Midbrain (tissue), 1 donor: ENCODE measurements at regions not wholly inside any gene's neighbourhood (a gene's known extent, or its start where the extent isn't known, plus 50 kb on each side); places are given as distances from the start of the nearest gene placed in this dataset.
"Not testable (repeated sequence)": the region's sequence is repeated elsewhere in the genome, so short reads cannot be mapped to it uniquely, and the experiment has no call there.

Experiments
- DNase-seq: peaks from one replicate; lab custom pipeline; 2025; lab: John Stamatoyannopoulos, UW

DNA sequence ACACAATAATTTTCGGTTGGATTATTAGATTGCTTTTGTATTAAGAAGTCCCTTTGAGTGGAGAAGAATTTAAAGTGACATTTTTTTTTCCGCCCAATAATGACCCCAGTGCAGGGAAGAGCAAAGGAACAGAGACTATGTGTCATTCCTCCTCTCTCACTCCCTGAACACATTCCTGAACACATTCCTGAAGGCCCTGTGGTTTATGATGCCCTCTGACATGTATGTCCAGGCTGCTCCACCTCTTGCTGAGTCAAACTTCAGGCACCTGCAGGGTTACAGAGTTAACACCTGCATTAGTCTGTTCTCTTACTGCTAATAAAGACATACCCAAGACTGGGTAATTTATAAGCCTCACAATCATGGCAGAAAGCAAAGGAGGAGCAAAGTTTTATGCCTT lies 704.0 kb upstream of the LRRN3 start:
- no peak for DNase-seq

DNA sequence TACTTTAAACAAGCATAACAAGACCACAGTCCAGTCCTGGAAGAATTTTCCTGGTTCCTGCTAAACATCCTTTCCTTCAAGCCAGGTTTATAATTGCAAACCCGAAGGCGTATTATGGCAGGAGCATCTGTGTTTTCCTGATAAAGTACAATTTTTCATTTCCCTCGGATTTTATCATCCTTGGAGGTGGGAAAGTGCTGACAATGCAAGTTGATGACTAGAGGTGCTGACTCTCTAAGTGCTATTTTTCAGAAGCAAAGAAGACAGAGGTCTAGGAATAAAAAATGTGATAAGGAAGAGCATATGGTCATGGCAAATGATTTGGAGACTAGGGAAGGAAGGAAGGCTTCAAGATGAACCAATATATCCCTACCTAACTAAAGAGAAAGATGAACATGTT lies 703.2 kb upstream of the LRRN3 start:
- no peak for DNase-seq

DNA sequence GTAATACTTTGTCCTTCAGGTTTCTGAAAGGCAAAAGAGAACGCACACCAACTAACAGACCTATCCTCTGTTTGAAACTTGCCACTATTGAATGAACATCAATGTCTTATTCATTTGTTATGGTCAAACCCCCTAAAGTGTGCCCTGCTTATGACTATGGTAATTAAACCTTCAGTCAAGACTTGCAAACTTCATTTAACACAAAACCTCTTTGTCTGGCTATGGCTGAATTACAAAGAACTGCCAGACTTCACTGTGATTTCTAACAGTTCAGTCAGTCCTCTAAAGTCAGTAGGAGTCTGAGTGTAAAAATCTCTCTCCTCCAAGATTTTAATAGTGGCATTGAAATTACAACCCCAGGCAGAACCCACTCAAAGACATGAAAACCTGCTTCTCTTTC lies 702.5 kb upstream of the LRRN3 start:
- no peak for DNase-seq

DNA sequence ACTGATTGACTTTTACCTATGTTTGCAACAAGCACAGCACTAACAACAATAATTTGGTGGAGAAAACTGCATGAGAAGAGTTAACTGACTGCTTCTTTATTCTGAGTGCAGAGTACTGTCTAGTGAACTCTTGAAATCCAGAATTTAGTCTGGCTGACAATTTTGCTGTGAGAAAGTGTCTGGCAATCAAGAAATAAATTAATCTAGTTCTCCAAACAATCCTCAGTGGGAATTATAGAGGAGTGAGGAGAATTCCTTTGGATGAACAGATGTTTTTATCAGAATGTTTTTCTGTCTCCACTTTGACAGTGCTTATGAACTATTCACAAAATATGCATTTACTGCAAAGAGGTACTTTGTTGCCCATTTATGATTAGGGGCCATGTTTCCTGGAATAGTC lies 694.9 kb upstream of the LRRN3 start:
- DNase-seq = no peak

DNA sequence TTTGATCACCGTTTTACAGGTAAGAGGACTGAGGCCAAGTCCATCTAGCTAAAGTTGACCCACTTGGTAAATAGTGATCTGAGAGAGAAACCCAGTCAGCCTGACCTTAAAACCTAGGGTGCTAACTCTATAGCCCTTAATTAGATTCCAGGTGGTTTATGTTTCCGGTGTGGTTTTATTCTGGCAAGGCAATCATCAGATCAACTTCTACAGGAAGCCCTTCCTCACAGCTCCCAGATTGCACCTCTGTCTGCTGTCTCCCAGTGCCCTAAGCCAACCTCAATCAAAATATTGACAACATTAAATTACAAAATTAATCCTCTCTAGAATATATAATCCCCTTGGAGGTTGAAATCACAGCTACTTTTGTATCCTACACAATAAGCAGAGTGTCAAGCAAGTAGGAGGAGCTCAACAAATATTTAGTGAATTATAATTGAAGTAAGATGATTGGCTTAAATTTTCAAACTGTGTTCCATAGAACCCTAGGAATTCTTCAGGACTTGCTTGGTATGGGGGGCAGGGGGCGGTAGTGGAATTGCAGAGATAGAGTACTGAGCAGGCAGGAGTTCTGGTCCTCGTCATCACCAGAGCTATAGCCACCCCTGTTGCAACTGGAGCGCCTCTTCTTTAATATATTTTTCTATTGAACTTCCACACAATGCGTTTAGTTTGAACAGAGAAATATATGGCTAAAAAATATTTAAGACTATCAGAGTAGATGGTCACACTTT lies 692.8 kb upstream of the LRRN3 start:
- DNase-seq = no peak

DNA sequence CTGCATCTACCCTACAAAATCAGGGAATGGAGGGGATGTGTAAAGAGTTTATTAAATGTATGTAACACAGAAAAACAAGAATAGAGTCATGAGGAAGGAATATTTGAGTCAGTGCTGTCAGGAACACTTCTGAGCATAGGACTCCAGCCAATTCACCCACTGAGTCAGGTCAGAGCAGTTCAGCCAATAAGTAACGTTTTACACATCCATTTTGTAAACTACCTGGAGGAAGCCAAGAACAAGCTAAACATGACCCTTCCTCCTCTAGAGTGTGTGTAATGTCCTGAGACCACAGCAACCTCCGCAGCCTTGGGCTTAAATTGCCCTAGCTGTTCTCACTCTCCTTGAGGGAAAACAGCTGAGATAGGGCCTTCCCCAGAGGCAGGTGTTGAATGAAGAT lies 691.5 kb upstream of the LRRN3 start:
- DNase-seq = no peak

DNA sequence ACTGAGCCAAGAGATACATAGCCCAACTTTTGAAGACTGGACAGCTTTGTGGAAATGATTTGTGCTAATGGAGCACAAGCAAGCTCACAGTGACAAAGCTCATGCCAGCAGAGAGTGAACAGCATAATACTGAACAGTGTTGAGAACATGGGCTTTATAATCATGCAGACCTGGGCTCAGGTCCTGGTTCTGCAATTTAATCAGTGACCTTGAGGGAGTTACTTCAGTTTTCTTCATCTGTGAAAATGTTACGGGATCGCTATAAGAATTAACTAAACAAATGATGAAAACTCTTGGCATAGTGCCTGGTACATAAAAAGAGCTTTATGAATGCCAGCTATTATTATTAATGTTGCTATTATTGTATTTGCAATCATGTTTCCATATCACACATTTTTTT lies 690.5 kb upstream of the LRRN3 start:
- no peak for DNase-seq

DNA sequence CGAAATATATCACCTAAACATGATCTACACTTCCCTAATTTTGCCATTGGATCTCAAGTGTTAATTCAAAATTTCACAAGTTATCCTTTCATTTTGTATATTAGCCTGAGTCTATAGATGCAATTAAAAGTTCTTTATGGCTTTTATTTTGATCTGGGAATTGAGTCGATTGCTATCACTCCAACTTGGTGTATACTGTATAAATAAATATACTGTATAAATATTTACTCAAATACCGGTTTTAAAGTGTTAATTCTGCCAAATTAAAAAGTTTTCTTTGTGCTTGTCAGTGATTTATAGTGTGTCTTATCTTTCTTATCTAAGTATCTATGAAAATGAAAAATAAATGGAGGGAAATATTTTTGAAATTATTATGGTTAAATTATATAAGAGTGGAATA lies 683.7 kb upstream of the LRRN3 start:
- DNase-seq = no peak

DNA sequence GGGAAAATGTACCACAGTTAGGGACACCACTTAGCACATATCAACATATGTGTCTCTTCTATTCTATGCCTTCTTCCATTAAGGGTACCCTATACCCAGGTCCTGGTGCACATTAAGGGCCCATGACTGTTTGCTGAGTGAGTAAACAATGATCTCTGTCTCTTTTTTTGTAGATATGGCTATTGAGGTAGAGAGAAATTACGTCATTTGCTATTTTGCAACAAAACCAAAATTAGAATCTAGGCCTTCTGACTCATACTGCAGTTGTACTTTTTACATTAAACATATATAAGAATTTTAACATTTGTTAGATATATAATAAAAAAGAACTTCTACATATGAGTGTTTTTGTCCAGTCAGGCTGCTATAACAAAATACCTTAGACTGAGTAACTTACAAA lies 683.2 kb upstream of the LRRN3 start:
- DNase-seq = no peak

DNA sequence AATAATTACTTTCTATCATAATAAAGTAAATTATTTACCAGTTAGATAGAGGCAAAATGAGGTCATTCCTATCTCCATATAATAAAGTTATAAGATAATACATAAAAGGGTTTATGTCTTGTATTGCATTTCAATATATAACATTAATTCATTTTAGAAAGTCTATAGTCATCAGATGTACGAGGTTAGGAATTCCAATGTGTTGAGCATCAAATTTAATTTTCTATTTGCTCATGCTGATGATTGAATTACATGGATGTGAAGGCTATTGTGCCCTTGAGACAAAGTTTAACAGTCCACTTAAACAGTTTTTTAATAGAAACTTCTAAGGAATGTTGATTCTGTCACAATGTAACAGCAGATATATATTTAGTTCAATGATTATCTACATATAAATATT lies 678.3 kb upstream of the LRRN3 start:
- DNase-seq = no peak

DNA sequence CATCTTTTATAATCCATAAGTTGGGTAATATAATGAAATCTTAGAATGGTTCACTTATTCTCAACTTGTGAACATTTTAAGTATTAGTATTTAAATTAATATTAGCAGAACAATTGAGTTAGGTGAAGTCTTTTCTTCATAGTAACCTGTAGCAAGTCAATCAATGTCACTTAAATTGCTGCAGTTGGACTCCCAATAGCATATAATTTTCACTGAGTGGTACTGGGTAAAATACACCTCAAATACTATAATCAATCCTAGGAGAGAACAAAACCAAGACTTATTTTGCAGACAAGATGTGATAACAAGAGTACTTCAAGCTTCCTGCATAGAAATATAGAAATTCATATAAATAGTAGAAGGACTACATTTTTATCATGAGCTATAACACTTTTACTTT lies 677.9 kb upstream of the LRRN3 start:
- no peak for DNase-seq

DNA sequence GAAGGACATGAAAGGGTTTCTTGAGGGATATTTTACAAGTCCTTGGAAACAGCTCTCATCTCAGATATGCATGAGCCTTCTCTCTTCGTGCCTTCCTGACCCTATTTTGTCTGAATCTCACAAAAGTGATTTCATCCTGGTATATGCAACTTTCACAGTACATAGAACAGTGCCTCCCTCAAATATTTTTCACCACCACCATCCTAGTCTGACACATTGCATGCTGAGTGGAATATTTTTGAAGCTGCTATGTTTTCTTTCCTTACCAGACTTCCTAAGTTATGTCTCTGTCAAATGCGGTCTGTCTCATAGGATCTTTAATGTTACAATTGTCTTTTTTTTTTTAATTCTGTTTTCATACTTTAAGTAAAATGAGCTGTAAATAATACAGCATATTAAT lies 673.3 kb upstream of the LRRN3 start:
- DNase-seq = no peak

DNA sequence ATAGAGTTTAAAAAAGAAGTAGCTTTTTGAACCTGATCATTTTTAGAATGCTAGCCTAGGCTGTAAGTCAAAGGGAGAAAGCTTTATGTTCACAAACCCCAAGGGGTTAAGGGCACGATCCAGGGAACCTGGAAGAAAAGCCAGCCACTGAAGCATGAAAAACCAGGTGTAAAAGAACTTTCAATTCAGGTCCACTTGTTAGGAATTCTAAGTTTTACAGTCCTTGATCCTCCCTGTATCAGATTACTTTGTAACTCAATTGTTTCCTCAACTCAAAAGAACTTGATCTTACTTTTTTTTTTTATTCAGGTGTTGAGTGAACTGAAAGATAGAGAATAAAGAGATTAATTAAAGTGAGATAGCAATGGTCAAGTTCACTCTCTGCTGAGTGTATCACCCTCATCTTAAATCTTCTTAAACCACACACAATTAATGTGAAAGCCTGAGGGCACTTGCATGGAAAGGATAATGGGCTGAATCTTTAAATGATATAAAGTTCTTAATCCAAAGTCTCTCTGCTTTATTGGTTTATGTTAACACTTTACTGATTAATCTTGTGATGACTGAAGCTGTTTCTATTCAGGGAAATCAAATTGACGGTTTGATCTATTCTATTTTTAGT lies 672.2 kb upstream of the LRRN3 start:
- no peak for DNase-seq

DNA sequence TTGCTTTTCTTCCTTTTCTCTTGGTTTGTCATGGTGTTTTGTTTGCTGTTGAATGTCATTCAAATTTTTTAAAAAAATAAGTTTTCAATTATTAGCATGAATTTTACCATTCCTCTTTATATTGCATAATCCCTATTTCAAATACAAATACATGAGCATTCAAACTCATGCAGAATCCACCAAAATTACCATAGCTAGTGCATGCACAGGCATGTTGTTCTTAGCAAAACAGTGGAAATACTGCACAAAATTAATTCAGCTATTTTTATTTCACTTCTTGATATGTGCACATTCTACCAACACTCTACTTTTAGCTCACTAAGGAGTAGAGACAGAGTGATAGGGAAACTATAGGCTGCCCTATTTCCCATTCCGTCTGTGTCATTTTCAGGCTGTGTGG lies 670.1 kb upstream of the LRRN3 start:
- DNase-seq = no peak

DNA sequence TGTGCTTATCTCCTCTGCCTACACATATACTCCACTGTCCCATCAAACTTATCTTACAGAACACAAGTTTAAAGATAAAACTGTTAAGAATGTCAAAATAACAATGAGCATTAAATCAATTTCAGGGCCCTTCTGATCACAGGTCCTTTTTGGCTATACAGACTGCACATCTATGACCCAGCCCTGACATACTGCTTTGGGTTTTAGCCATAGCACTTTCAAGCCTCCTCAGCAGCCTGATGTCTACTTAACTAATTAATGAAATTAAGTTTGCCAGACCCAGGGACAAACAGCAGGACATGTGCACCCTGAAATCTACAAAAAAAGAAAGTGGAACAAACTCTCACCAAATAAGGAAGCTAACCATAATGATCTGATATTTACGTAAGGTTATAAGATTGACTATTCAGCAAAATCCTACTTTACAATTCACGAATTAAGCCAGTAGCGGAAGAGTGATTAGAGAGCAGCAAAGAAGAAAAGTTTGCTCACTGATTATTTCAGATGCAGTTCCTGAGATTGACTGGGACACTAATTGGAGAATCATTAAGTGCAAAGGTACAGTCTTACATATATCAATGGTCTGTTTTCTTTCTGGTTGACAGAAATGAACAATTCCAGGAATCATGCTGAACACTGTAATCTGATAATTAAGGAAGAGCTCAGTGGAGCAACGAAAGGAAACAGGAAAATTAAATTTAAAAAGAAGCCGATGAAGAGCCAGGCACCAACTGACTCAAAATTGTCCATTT lies 669.3 kb upstream of the LRRN3 start:
- no peak for DNase-seq

DNA sequence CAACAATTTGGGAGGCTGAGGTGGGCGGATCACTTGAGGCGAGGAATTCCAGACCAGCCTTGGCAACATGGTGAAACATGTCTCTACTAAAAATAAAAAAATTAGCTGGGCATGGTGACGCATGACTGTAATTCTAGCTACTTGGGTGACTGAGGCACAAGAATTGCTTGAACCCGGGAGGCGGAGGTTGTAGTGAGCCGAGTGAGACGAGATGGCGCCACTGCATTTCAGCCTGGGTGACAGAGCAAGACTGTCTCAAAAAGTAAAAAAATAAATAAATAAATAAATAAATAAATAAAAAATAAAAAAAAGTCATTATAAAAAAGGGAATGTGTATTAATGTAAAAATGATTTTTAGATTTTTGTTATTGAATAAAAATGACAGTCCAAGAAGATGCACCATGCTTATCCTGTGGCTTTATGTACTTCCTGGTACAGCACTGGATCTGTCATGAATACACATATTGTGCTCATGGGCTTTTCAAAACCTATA lies 658.8 kb upstream of the LRRN3 start:
- DNase-seq = no peak

DNA sequence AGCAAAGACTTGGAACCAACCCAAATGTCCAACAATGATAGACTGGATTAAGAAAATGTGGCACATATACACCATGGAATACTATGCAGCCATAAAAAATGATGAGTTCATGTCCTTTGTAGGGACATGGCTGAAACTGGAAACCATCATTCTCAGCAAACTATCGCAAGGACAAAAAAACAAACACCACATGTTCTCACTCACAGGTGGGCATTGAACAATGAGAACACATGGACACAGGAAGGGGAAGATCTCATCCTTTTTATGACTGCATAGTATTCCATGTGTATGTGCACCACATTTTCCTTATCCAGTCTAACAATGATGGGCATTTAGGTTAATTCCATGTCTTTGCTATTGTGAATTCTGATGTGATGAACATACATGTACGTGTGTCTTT lies 652.0 kb upstream of the LRRN3 start:
- not testable (repeated sequence) for DNase-seq

DNA sequence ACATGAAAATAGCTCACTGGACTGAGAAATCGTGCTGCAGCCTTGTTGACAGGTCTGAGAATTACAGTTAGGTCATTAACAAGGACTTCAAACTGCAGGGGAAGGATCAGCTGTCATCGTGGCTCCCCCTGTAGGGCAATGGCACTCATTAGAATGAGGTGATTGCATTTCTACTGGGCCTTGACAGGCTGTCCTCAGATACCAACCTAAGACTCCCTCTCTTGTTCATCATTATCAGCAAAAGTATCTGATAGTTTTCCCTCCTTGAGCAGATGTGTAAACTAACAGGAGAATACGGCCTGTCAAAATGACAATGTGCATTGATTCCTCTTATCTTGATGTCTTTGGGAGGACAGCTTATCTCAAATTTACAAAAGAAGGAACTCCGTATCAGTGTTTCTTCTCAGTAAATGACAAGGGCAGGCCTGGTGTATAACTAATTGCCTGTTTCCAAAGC lies 648.5 kb upstream of the LRRN3 start:
- no peak for DNase-seq

DNA sequence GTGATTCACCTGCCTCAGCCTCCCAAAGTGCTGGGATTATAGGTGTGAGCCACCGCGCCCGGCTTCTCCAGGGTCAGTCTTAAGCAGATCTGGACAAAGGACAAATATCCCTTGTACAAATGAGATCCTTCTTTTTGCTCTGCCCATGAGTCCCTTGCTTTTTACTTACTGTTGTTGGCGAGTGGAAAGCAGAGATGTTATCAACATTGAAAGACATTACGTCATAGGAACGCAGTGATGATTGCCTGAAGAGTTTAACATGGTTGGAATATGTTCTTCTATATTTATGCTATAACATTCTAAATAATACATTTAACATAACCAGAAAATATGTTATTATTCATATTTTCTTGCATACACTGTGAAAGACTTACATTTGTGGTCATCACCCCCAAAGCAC lies 644.3 kb upstream of the LRRN3 start:
- DNase-seq = no peak

DNA sequence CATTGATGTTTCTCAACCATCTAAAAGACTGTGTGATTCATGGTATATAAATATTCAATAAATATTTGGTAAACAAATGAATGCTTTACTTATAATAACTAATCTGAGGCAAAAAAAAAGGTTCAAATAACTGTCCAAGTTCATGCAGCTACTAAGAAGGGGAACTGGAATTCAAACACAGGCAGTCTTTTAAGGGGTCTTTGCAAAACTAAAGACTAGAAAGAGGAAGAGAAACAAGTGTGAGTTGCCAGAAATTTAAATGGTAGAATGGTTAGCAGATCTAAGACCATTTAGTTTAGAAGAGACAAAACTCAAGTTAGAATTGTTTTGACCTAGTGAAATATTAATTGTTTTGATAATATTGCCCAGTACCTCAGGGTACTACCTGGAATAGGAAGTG lies 642.0 kb upstream of the LRRN3 start:
- DNase-seq = no peak

DNA sequence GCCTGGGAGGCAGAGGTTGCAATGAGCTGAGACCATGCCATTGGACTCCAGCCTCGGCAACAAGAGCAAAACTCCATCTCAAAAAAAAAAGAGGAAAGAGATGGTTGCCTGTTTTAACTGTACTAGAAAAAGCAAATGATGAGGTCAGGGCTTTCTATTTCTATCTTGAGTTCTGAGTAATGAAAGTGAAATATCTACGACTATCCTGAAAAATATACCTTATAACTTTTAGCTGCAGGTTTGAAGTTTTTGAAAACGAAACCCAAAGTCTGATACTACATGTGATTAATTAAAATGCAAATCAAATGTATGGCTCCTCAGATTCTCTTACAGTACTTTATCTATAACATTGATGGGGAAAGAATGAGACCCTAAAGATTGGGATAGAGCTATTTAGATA lies 636.2 kb upstream of the LRRN3 start:
- no peak for DNase-seq

DNA sequence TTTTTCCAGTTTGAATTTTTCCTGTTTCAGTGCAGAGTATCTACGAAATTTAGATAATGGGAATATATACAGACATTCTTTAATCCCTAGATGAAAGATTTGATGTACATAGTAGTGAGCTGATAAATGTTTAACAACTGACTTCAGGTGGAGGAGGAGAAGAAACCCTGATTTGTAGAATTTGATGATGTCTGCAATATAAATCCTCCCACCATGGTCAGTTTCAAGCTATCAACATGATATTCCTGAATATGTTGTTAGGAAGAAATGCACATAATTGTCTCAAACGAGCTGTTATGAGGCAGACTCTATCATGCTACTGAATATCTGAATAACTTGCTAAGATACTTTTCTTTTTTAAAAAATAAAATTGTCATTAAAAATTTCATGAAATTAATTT lies 629.3 kb upstream of the LRRN3 start:
- DNase-seq = no peak

DNA sequence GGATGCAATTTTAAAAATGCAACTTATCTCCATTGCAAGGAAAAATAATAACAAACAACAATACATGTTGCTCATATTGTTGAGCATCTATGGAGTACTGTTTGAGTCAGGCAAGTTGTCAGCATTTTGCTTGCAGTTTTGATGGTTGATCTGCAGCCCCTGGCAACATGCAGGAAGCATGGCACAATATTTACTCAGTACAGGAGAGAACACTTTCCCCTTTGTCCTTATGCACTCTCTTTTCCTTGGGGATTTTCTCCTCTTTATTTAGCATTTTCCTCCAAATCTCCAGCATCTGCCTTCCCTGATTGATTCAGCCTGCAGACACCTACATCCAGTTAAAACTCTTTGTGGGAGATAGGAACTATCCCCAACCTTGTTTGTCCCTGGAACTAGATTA lies 620.5 kb upstream of the LRRN3 start:
- DNase-seq = no peak
